ENCODE measurements at regions not wholly inside any gene's neighbourhood (a gene's known extent, or its start where the extent isn't known, plus 50 kb on each side); places are given as distances from the start of the nearest gene placed in this dataset.

GRCh38 chr3:146343551-146343950 lies 92.6 kb upstream of the PLSCR4 start:
- TF ChIP-seq CTCF (IDR thresholded peaks at IDR 0.05 in 8 of 11, conservative IDR thresholded peaks at IDR 0.05 in 3 of 11) (no peak), POLR2AphosphoS5 (IDR thresholded peaks at IDR 0.05) (no peak)
